CD8-positive, alpha-beta memory T cell (primary cell): ENCODE measurements at regions not wholly inside any gene's neighbourhood (a gene's known extent, or its start where the extent isn't known, plus 50 kb on each side); places are given as distances from the start of the nearest gene placed in this dataset.

ENCODE experiments used
- CTCF ChIA-PET: fragments of 350-600 bp; sonication (Branson Sonifier 250); formaldehyde crosslinking; loops from one replicate; lab custom pipeline; 2021; ENCODE audit warnings: antibody characterized with exemption; lab: Charles Lee
- POLR2A ChIA-PET: fragments of 350-600 bp; sonication (Branson Sonifier 250); formaldehyde crosslinking; loops from one replicate; lab custom pipeline; 2021; ENCODE audit warnings: antibody characterized with exemption; lab: Charles Lee
- DNase-seq, 5 donors: peaks; one replicate each; pipeline versions ENCODE4 v3.0.0 to v3.0.0-alpha.2; 2020 to 2022; ENCODE audit warnings: mixed read lengths in 1 of 5
- H3K27ac ChIP-seq: one replicate; pipeline ENCODE4 v1.7.0; 2013; ENCODE audit warnings: low read depth, mild to moderate bottlenecking, low read length, moderate library complexity
- H3K27me3 ChIP-seq: 2 replicates; pipeline ENCODE4 v1.7.0; 2013; ENCODE audit warnings: low read length, mild to moderate bottlenecking; ENCODE audit not compliant: insufficient read depth, poor library complexity, severe bottlenecking
- H3K36me3 ChIP-seq: 2 replicates; pipeline ENCODE4 v1.7.0; 2013; ENCODE audit warnings: mild to moderate bottlenecking, low read length, moderate library complexity; ENCODE audit not compliant: insufficient read depth
- H3K4me1 ChIP-seq: 2 replicates; pipeline ENCODE4 v1.7.0; 2013; ENCODE audit warnings: mild to moderate bottlenecking, low read length, moderate library complexity; ENCODE audit not compliant: insufficient read depth
- H3K4me3 ChIP-seq: 2 replicates; pipeline ENCODE4 v1.7.0; 2013; ENCODE audit warnings: mild to moderate bottlenecking, low read length
- H3K9me3 ChIP-seq: 2 replicates; pipeline ENCODE4 v1.7.0; 2013; ENCODE audit warnings: mild to moderate bottlenecking, low read length
- H3K27ac Mint-ChIP-seq, 8 donors: one replicate each; pipeline ENCODE4 v1.8.0; 2020 to 2021; ENCODE audit warnings: mixed read lengths in 8 of 8, mild to moderate bottlenecking in 6 of 8, inconsistent platforms in 3 of 8, moderate library complexity in 3 of 8
- H3K27me3 Mint-ChIP-seq, 2 donors: one replicate each; pipeline ENCODE4 v1.8.0; 2020 to 2021; ENCODE audit warnings: mixed read lengths in 2 of 2, mild to moderate bottlenecking in 1 of 2, moderate library complexity in 1 of 2
- H3K36me3 Mint-ChIP-seq, 3 donors: one replicate each; pipeline ENCODE4 v1.8.0; 2020 to 2021; ENCODE audit warnings: mixed read lengths in 3 of 3, inconsistent platforms in 1 of 3, mild to moderate bottlenecking in 1 of 3
- H3K4me1 Mint-ChIP-seq, 3 donors: one replicate each; pipeline ENCODE4 v1.8.0; 2020 to 2021; ENCODE audit warnings: mixed read lengths in 3 of 3, inconsistent platforms in 1 of 3, mild to moderate bottlenecking in 1 of 3
- H3K4me3 Mint-ChIP-seq, 7 donors: one replicate each; pipeline ENCODE4 v1.8.0; 2020 to 2021; ENCODE audit warnings: mixed read lengths in 7 of 7, mild to moderate bottlenecking in 6 of 7, moderate library complexity in 4 of 7, inconsistent platforms in 2 of 7
- H3K9me3 Mint-ChIP-seq, 5 donors: one replicate each; pipeline ENCODE4 v1.8.0; 2020 to 2022; ENCODE audit warnings: mixed read lengths in 5 of 5, mild to moderate bottlenecking in 3 of 5, moderate library complexity in 2 of 5, inconsistent platforms in 1 of 5

- POLR2A ChIA-PET = no interaction called here
- Mint-ChIP-seq H3K36me3 (no peaks in the 10 kb centered on the region), H3K9me3 (peaks cover 14 to 28% (median 17%) of the 10 kb centered on the region in 5 donors), H3K27me3 (no peaks in the 10 kb centered on the region), H3K4me3 (peak overlapping the region in 1 of 7 donors; percentile 3), H3K4me1 (no peaks in the 10 kb centered on the region), H3K27ac (no peak overlapping the region)
- no peaks in the 10 kb centered on the region for H3K36me3 ChIP-seq
- no peak for DNase-seq
- H3K27me3 ChIP-seq = no peaks in the 10 kb centered on the region
- H3K4me3 ChIP-seq = no peak overlapping the region
- H3K4me1 ChIP-seq = no peaks in the 10 kb centered on the region
- H3K27ac ChIP-seq = no peak overlapping the region
- no peaks in the 10 kb centered on the region for H3K9me3 ChIP-seq
- CTCF ChIA-PET = no interaction called here
Observed at GRCh38 chr4:154064244-154064643, 275.4 kb upstream of the SFRP2 start.

- DNase-seq = no peak
- H3K4me1 Mint-ChIP-seq = no peaks in the 10 kb centered on the region
- Histone ChIP-seq H3K36me3 (no peaks in the 10 kb centered on the region), H3K27ac (no peak overlapping the region), H3K4me1 (no peaks in the 10 kb centered on the region), H3K27me3 (no peaks in the 10 kb centered on the region), H3K4me3 (no peak overlapping the region), H3K9me3 (no peaks in the 10 kb centered on the region)
- H3K27ac Mint-ChIP-seq = no peak overlapping the region
- H3K9me3 Mint-ChIP-seq = peaks cover 8 to 23% (median 19%) of the 10 kb centered on the region in 5 donors
- H3K4me3 Mint-ChIP-seq = no peak overlapping the region
- peaks cover 0 to 5% of the 10 kb centered on the region in 2 donors for H3K27me3 Mint-ChIP-seq
- no peaks in the 10 kb centered on the region for H3K36me3 Mint-ChIP-seq
- ChIA-PET CTCF (no interaction called here), POLR2A (no interaction called here)
Observed at GRCh38 chr4:154049457-154050181, 260.7 kb upstream of the SFRP2 start.

GRCh38 chr4:154047733-154048132, 258.9 kb upstream of the SFRP2 start:
- H3K4me1 Mint-ChIP-seq = no peaks in the 10 kb centered on the region
- no peak overlapping the region for H3K27ac ChIP-seq
- H3K4me3 Mint-ChIP-seq = no peak overlapping the region
- H3K4me3 ChIP-seq = no peak overlapping the region
- H3K36me3 Mint-ChIP-seq = no peaks in the 10 kb centered on the region
- H3K4me1 ChIP-seq = no peaks in the 10 kb centered on the region
- no peaks in the 10 kb centered on the region for H3K36me3 ChIP-seq
- no peaks in the 10 kb centered on the region for H3K9me3 ChIP-seq
- no peak overlapping the region for H3K27ac Mint-ChIP-seq
- ChIA-PET POLR2A (no interaction called here), CTCF (no interaction called here)
- H3K27me3 Mint-ChIP-seq = peaks cover 0 to 5% of the 10 kb centered on the region in 2 donors
- H3K9me3 Mint-ChIP-seq = peaks cover 0 to 8% (median 4%) of the 10 kb centered on the region in 5 donors
- no peak for DNase-seq
- no peaks in the 10 kb centered on the region for H3K27me3 ChIP-seq

- Mint-ChIP-seq H3K4me3 (no peak overlapping the region), H3K27ac (no peak overlapping the region), H3K9me3 (peaks cover 0 to 1% (median 0%) of the 10 kb centered on the region in 5 donors), H3K27me3 (peaks cover 0 to 6% of the 10 kb centered on the region in 2 donors), H3K36me3 (no peaks in the 10 kb centered on the region), H3K4me1 (no peaks in the 10 kb centered on the region)
- no peaks in the 10 kb centered on the region for H3K36me3 ChIP-seq
- no peak overlapping the region for H3K27ac ChIP-seq
- CTCF ChIA-PET = no interaction called here
- DNase-seq = no peak
- no peaks in the 10 kb centered on the region for H3K9me3 ChIP-seq
- no peaks in the 10 kb centered on the region for H3K4me1 ChIP-seq
- H3K4me3 ChIP-seq = no peak overlapping the region
- POLR2A ChIA-PET = no interaction called here
- no peaks in the 10 kb centered on the region for H3K27me3 ChIP-seq
Observed at GRCh38 chr4:154044742-154045485, 256.0 kb upstream of the SFRP2 start.

GRCh38 chr4:154044108-154044531, 255.2 kb upstream of the SFRP2 start:
- Histone ChIP-seq H3K4me1 (no peaks in the 10 kb centered on the region), H3K27me3 (no peaks in the 10 kb centered on the region), H3K27ac (no peak overlapping the region), H3K9me3 (no peaks in the 10 kb centered on the region), H3K4me3 (no peak overlapping the region), H3K36me3 (no peaks in the 10 kb centered on the region)
- CTCF ChIA-PET = no interaction called here
- H3K27ac Mint-ChIP-seq = no peak overlapping the region
- H3K4me1 Mint-ChIP-seq = no peaks in the 10 kb centered on the region
- H3K9me3 Mint-ChIP-seq = no peaks in the 10 kb centered on the region
- peaks cover 0 to 6% of the 10 kb centered on the region in 2 donors for H3K27me3 Mint-ChIP-seq
- no peak for DNase-seq
- H3K4me3 Mint-ChIP-seq = no peak overlapping the region
- H3K36me3 Mint-ChIP-seq = no peaks in the 10 kb centered on the region
- POLR2A ChIA-PET = no interaction called here

- Mint-ChIP-seq H3K27me3 (peaks cover 0 to 9% of the 10 kb centered on the region in 2 donors), H3K4me1 (no peaks in the 10 kb centered on the region), H3K9me3 (no peaks in the 10 kb centered on the region), H3K4me3 (no peak overlapping the region), H3K27ac (no peak overlapping the region), H3K36me3 (no peaks in the 10 kb centered on the region)
- Histone ChIP-seq H3K36me3 (no peaks in the 10 kb centered on the region), H3K4me3 (no peak overlapping the region), H3K4me1 (no peaks in the 10 kb centered on the region), H3K27me3 (no peaks in the 10 kb centered on the region), H3K27ac (no peak overlapping the region), H3K9me3 (no peaks in the 10 kb centered on the region)
- CTCF ChIA-PET = no interaction called here
- no peak for DNase-seq
- POLR2A ChIA-PET = no interaction called here
Observed at GRCh38 chr4:154041640-154042039, 252.8 kb upstream of the SFRP2 start.

GRCh38 chr4:154039435-154040343, 250.8 kb upstream of the SFRP2 start:
- ChIA-PET POLR2A (no interaction called here), CTCF (no interaction called here)
- no peaks in the 10 kb centered on the region for H3K4me1 Mint-ChIP-seq

GRCh38 chr4:154036856-154037255, 248.0 kb upstream of the SFRP2 start:
- no peaks in the 10 kb centered on the region for H3K4me1 Mint-ChIP-seq
- no peaks in the 10 kb centered on the region for H3K36me3 Mint-ChIP-seq
- H3K4me1 ChIP-seq = no peaks in the 10 kb centered on the region
- no peak overlapping the region for H3K27ac Mint-ChIP-seq
- H3K36me3 ChIP-seq = no peaks in the 10 kb centered on the region
- POLR2A ChIA-PET = no interaction called here
- no peak overlapping the region for H3K27ac ChIP-seq
- no peak overlapping the region for H3K4me3 ChIP-seq
- H3K4me3 Mint-ChIP-seq = no peak overlapping the region
- H3K27me3 ChIP-seq = no peaks in the 10 kb centered on the region
- CTCF ChIA-PET = no interaction called here
- H3K9me3 ChIP-seq = no peaks in the 10 kb centered on the region
- peaks cover 8% of the 10 kb centered on the region in 2 donors for H3K27me3 Mint-ChIP-seq
- DNase-seq = no peak
- H3K9me3 Mint-ChIP-seq = peaks cover 0 to 6% (median 0%) of the 10 kb centered on the region in 5 donors

More at GRCh38 chr4:154039435-154040343, 250.8 kb upstream of the SFRP2 start:
- DNase-seq = no peak
- no peaks in the 10 kb centered on the region for H3K36me3 Mint-ChIP-seq
- no peaks in the 10 kb centered on the region for H3K27me3 ChIP-seq
- H3K27ac ChIP-seq = no peak overlapping the region
- no peaks in the 10 kb centered on the region for H3K9me3 ChIP-seq
- no peak overlapping the region for H3K4me3 ChIP-seq
- no peaks in the 10 kb centered on the region for H3K4me1 ChIP-seq
- H3K9me3 Mint-ChIP-seq = no peaks in the 10 kb centered on the region
- H3K36me3 ChIP-seq = no peaks in the 10 kb centered on the region
- no peak overlapping the region for H3K27ac Mint-ChIP-seq
- no peak overlapping the region for H3K4me3 Mint-ChIP-seq
- H3K27me3 Mint-ChIP-seq = peaks cover 5 to 8% of the 10 kb centered on the region in 2 donors
